ENCODE measurements at regions not wholly inside any gene's neighbourhood (a gene's known extent, or its start where the extent isn't known, plus 50 kb on each side); places are given as distances from the start of the nearest gene placed in this dataset.
A peak's percentile ranks its signal among the peaks of the same experiment; 100 is the strongest.

- DNase-seq, result peak in 4 of 56 donors; percentile 20 to 47 (median 29)
Observed at GRCh38 chr12:124399622-124400021, 104.7 kb downstream of the RFLNA start.

GRCh38 chr12:124398578-124399227 is 103.8 kb downstream of the RFLNA start:
- peak in 7 of 56 donors; percentile 18 to 79 (median 31) for DNase-seq

GRCh38 chr12:124397807-124398577 is 103.1 kb downstream of the RFLNA start:
- peak in 1 of 56 donors; percentile 61 for DNase-seq

GRCh38 chr12:124397399-124397679 is 102.4 kb downstream of the RFLNA start:
- peak in 6 of 56 donors; percentile 13 to 34 (median 20) for DNase-seq

GRCh38 chr12:124396544-124397398 is 101.9 kb downstream of the RFLNA start:
- peak in 20 of 56 donors; percentile 8 to 81 (median 43) for DNase-seq

GRCh38 chr12:124395986-124396385 is 101.1 kb downstream of the RFLNA start:
- peak in 14 of 56 donors; percentile 14 to 57 (median 32) for DNase-seq

GRCh38 chr12:124395284-124395752 is 100.4 kb downstream of the RFLNA start:
- peak in 1 of 56 donors; percentile 30 for DNase-seq

GRCh38 chr12:124394462-124395128 is 99.7 kb downstream of the RFLNA start:
- no peak for DNase-seq

GRCh38 chr12:124393831-124394230 is 98.9 kb downstream of the RFLNA start:
- DNase-seq, result no peak

- no peak for DNase-seq
Observed at GRCh38 chr12:124393414-124393790, 98.5 kb downstream of the RFLNA start.

GRCh38 chr12:124392667-124393413 is 97.9 kb downstream of the RFLNA start:
- peak in 54 of 56 donors; percentile 26 to 91 (median 74) for DNase-seq

- DNase-seq, result peak in 26 of 56 donors; percentile 22 to 68 (median 42)
Observed at GRCh38 chr12:124392271-124392666, 97.4 kb downstream of the RFLNA start.

GRCh38 chr12:124391340-124392261 is 96.7 kb downstream of the RFLNA start:
- DNase-seq, result peak in 14 of 56 donors; percentile 4 to 56 (median 28)

GRCh38 chr12:124390442-124391097 is 95.7 kb downstream of the RFLNA start:
- peak in 15 of 56 donors; percentile 11 to 56 (median 23) for DNase-seq

- no peak for DNase-seq
Observed at GRCh38 chr12:124389725-124390441, 95.0 kb downstream of the RFLNA start.

- DNase-seq, result peak in 55 of 56 donors; percentile 52 to 91 (median 79)
Observed at GRCh38 chr12:124389138-124389724, 94.3 kb downstream of the RFLNA start.

- peak in 53 of 56 donors; percentile 32 to 88 (median 74) for DNase-seq
Observed at GRCh38 chr12:124388679-124389137, 93.8 kb downstream of the RFLNA start.
